HEK293 (cell line): ENCODE measurements at regions not wholly inside any gene's neighbourhood (a gene's known extent, or its start where the extent isn't known, plus 50 kb on each side); places are given as distances from the start of the nearest gene placed in this dataset.

Experiments
- CTCF ChIA-PET: fragments of 350-600 bp; formaldehyde crosslinking; extraction: SDS; loops from one replicate; lab custom pipeline; 2021; ENCODE audit warnings: antibody characterized with exemption; lab: Yijun Ruan, JAX
- POLR2A ChIA-PET: fragments of 300-600 bp; formaldehyde crosslinking; extraction: SDS; loops from one replicate; lab custom pipeline; 2020; ENCODE audit warnings: antibody characterized with exemption, inconsistent platforms; lab: Yijun Ruan, JAX
- H3K27ac ChIP-seq: fragments of 200-500 bp; sonication (Bioruptor generic); 2 replicates; pipeline ENCODE4 v1.5.1; 2014; ENCODE audit warnings: low read depth, low read length, control low read depth, inconsistent platforms; ENCODE audit errors: extremely low read depth
- H3K36me3 ChIP-seq, 2 experiments: fragments of 200-500 bp in 1 of 2; sonication (Bioruptor generic) in 1 of 2; 1 replicate in 1 of 2; 2 replicates in 1 of 2; pipeline ENCODE4 v1.5.1; 2014 to 2017; ENCODE audit warnings: inconsistent platforms in 2 of 2, low read length in 2 of 2; ENCODE audit not compliant: control insufficient read depth in 2 of 2, insufficient read depth in 1 of 2
- H3K4me1 ChIP-seq: fragments of 200-500 bp; sonication (Bioruptor generic); 2 replicates; pipeline ENCODE4 v1.5.1; 2014; ENCODE audit warnings: mild to moderate bottlenecking, low read length, inconsistent platforms; ENCODE audit not compliant: control insufficient read depth, insufficient read depth
- H3K4me3 ChIP-seq: 2 replicates; pipeline ENCODE4 v1.5.1; 2011; ENCODE audit warnings: low read depth, mild to moderate bottlenecking, control low read depth, low read length, moderate library complexity
- H3K9me3 ChIP-seq: fragments of 200-500 bp; sonication (Bioruptor generic); 2 replicates; pipeline ENCODE4 v1.5.1; 2014; ENCODE audit warnings: low read depth, low read length, inconsistent platforms; ENCODE audit not compliant: control insufficient read depth, insufficient read depth
- KLF16 ChIP-seq: fragments of 450-650 bp; formaldehyde crosslinking; IDR thresholded peaks from 2 replicates; pipeline ENCODE4 v1.5.1; 2017; ENCODE audit warnings: missing biosample characterization, missing genetic modification characterization
- PRDM1 ChIP-seq: fragments of 450-650 bp; formaldehyde crosslinking; IDR thresholded peaks from 2 replicates; pipeline ENCODE4; 2016; ENCODE audit warnings: missing biosample characterization, missing genetic modification characterization
- SP3 ChIP-seq: fragments of 450-650 bp; formaldehyde crosslinking; IDR thresholded peaks from 2 replicates; pipeline ENCODE4 v1.5.1; 2016; ENCODE audit warnings: missing biosample characterization, missing genetic modification characterization
- SP7 ChIP-seq: fragments of 450-650 bp; formaldehyde crosslinking; IDR thresholded peaks from 2 replicates; pipeline ENCODE4 v1.5.1; 2016; ENCODE audit warnings: missing biosample characterization, missing genetic modification characterization
- ZBTB8A ChIP-seq: fragments of 450-650 bp; formaldehyde crosslinking; IDR thresholded peaks from 2 replicates; pipeline ENCODE4 v1.5.1; 2016; ENCODE audit warnings: missing biosample characterization, missing genetic modification characterization
- ZNF121 ChIP-seq: fragments of 450-650 bp; formaldehyde crosslinking; IDR thresholded peaks from 2 replicates; pipeline ENCODE4 v1.5.1; 2016; ENCODE audit warnings: missing biosample characterization, missing genetic modification characterization
- ZNF155 ChIP-seq: fragments of 450-650 bp; formaldehyde crosslinking; IDR thresholded peaks from 2 replicates; pipeline ENCODE4 v1.5.1; 2016; ENCODE audit warnings: missing biosample characterization, missing genetic modification characterization
- ZNF16 ChIP-seq: fragments of 450-650 bp; formaldehyde crosslinking; IDR thresholded peaks from 2 replicates; pipeline ENCODE4 v1.5.1; 2016; ENCODE audit warnings: low read depth, missing biosample characterization, missing genetic modification characterization
- ZNF274 ChIP-seq, 2 experiments: fragments of 200-500 bp in 1 of 2; fragments of 450-650 bp in 1 of 2; sonication (Bioruptor generic) in 1 of 2; formaldehyde crosslinking in 1 of 2; IDR thresholded peaks; 2 replicates each; pipeline versions ENCODE4 v1.5.1 to v1.6.1; 2014 to 2016; ENCODE audit warnings: borderline replicate concordance in 1 of 2, inconsistent platforms in 1 of 2, low read length in 1 of 2, missing biosample characterization in 1 of 2, missing genetic modification characterization in 1 of 2
- ZNF391 ChIP-seq: fragments of 450-650 bp; formaldehyde crosslinking; IDR thresholded peaks from 2 replicates; pipeline ENCODE4 v1.5.1; 2016; ENCODE audit warnings: low read depth, missing biosample characterization, missing genetic modification characterization, borderline replicate concordance
- ZNF449 ChIP-seq: fragments of 450-650 bp; formaldehyde crosslinking; IDR thresholded peaks from 2 replicates; pipeline ENCODE4 v1.5.1; 2017; ENCODE audit warnings: missing biosample characterization, mild to moderate bottlenecking, missing genetic modification characterization, moderate library complexity
- ZNF518A ChIP-seq: fragments of 450-650 bp; formaldehyde crosslinking; conservative IDR thresholded peaks from 2 replicates; pipeline ENCODE4 v1.5.1; 2016; ENCODE audit warnings: low read depth, missing biosample characterization, missing genetic modification characterization
- ZNF521 ChIP-seq: fragments of 450-650 bp; formaldehyde crosslinking; IDR thresholded peaks from 2 replicates; pipeline ENCODE4 v1.5.1; 2017; ENCODE audit warnings: missing biosample characterization, mild to moderate bottlenecking, missing genetic modification characterization
- ZNF596 ChIP-seq: fragments of 450-650 bp; IDR thresholded peaks from 2 replicates; pipeline ENCODE4 v1.5.0; 2018; ENCODE audit warnings: missing biosample characterization, mild to moderate bottlenecking, missing genetic modification characterization, moderate library complexity
- ZNF600 ChIP-seq: fragments of 450-650 bp; formaldehyde crosslinking; IDR thresholded peaks from 2 replicates; pipeline ENCODE4 v1.5.1; 2016; ENCODE audit warnings: missing biosample characterization, missing genetic modification characterization
- ZNF626 ChIP-seq: fragments of 450-650 bp; sonication (Bioruptor Pico); formaldehyde crosslinking; IDR thresholded peaks from 2 replicates; pipeline ENCODE4 v1.5.1; 2018; ENCODE audit warnings: missing biosample characterization, missing genetic modification characterization, inconsistent platforms
- ZNF629 ChIP-seq: fragments of 450-650 bp; formaldehyde crosslinking; IDR thresholded peaks from 2 replicates; pipeline ENCODE4 v1.5.1; 2017; ENCODE audit warnings: missing biosample characterization, missing genetic modification characterization
- ZNF747 ChIP-seq: fragments of 450-650 bp; formaldehyde crosslinking; IDR thresholded peaks from 2 replicates; pipeline ENCODE4 v1.5.1; 2016; ENCODE audit warnings: missing biosample characterization, missing genetic modification characterization
- ZNF785 ChIP-seq: fragments of 450-650 bp; formaldehyde crosslinking; IDR thresholded peaks from 2 replicates; pipeline ENCODE4 v1.5.1; 2016; ENCODE audit warnings: missing biosample characterization, missing genetic modification characterization
- ZNF843 ChIP-seq: fragments of 450-650 bp; formaldehyde crosslinking; IDR thresholded peaks from 2 replicates; pipeline ENCODE4 v1.5.1; 2016; ENCODE audit warnings: missing biosample characterization, missing genetic modification characterization
- ZSCAN23 ChIP-seq: fragments of 450-650 bp; formaldehyde crosslinking; IDR thresholded peaks from 2 replicates; pipeline ENCODE4 v1.5.1; 2016; ENCODE audit warnings: missing biosample characterization, missing genetic modification characterization
- TF ChIP-seq, protein P1 (sequence below): fragments of 450-650 bp; formaldehyde crosslinking; IDR thresholded peaks from 2 replicates; pipeline ENCODE4 v1.5.1; 2016; ENCODE audit warnings: missing biosample characterization, missing genetic modification characterization
- TF ChIP-seq, protein P2 (sequence below): fragments of 450-650 bp; formaldehyde crosslinking; IDR thresholded peaks from 2 replicates; pipeline ENCODE4 v1.5.1; 2016; ENCODE audit warnings: missing biosample characterization, missing genetic modification characterization
- TF ChIP-seq, protein P3 (sequence below): fragments of 450-650 bp; IDR thresholded peaks from 2 replicates; pipeline ENCODE4 v1.5.1; 2018; ENCODE audit warnings: missing biosample characterization, missing genetic modification characterization

GRCh38 chr3:124203292-124203691, 211.4 kb upstream of the ROPN1 start (continued):
- TF ChIP-seq ZNF629: no peak
- TF ChIP-seq ZNF596 (tag by site-specific recombination): no peak
- TF ChIP-seq ZNF785 (tag by site-specific recombination): no peak
- TF ChIP-seq ZNF747: no peak
- TF ChIP-seq ZNF521: no peak

GRCh38 chr3:124206225-124207055, 214.5 kb upstream of the ROPN1 start:
- Histone ChIP-seq H3K36me3 (no peaks in the 10 kb centered on the region), H3K4me1 (no peaks in the 10 kb centered on the region)
- POLR2A ChIA-PET: interaction anchor here (0.6 kb wide), 1 partner anchor 111 kb away, joined by 6 read pairs; no protein-coding TSS in a partner anchor
- TF ChIP-seq ZNF449 (tag by site-specific recombination) (no peak), SP7 (tag by site-specific recombination) (no peak), ZNF843 (tag by site-specific recombination) (no peak), ZNF121 (tag by site-specific recombination) (no peak), ZNF600 (no peak), ZBTB8A (tag by site-specific recombination) (no peak), ZNF155 (tag by site-specific recombination) (no peak), PRDM1 (tag by site-specific recombination) (no peak), KLF16 (tag by site-specific recombination) (no peak), ZNF626 (tag by site-specific recombination) (no peak), SP3 (no peak)
- TF ChIP-seq, protein P1, sequence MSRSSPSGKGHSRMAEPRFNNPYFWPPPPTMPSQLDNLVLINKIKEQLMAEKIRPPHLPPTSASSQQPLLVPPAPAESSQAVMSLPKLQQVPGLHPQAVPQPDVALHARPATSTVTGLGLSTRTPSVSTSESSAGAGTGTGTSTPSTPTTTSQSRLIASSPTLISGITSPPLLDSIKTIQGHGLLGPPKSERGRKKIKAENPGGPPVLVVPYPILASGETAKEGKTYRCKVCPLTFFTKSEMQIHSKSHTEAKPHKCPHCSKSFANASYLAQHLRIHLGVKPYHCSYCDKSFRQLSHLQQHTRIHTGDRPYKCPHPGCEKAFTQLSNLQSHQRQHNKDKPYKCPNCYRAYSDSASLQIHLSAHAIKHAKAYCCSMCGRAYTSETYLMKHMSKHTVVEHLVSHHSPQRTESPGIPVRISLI: no peak
- TF ChIP-seq, protein P2, sequence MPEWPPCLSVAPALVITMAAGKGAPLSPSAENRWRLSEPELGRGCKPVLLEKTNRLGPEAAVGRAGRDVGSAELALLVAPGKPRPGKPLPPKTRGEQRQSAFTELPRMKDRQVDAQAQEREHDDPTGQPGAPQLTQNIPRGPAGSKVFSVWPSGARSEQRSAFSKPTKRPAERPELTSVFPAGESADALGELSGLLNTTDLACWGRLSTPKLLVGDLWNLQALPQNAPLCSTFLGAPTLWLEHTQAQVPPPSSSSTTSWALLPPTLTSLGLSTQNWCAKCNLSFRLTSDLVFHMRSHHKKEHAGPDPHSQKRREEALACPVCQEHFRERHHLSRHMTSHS (tag by site-specific recombination): no peak
- TF ChIP-seq, all 188 proteins: peak for 0
- Histone ChIP-seq H3K9me3 (no peaks in the 10 kb centered on the region), H3K27ac (no peak overlapping the region), H3K4me3 (no peak overlapping the region)
- CTCF ChIA-PET: no interaction called here

DNA sequence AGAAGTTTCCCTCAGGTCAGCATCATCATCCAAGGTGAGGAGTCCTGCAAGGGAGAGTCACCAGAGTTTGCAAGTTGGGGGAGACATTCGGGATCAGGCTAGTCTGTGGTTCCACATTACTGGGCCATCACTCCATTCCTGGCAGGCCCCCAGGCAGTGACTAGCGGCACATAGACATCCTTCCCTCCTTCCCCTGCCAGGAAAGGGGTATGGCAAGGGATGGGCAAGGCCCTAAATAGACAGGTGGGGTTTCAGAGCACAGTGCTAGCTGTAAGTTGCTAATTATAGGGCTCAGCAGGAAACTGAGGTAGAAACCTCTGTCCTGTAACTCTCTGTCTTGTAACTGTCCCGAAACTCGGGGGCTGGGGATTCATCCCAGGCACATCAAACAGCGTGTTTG, 215.2 kb upstream of the ROPN1 start:
- CTCF ChIA-PET: no interaction called here
- Histone ChIP-seq H3K4me3 (no peak overlapping the region), H3K27ac (no peak overlapping the region), H3K9me3 (no peaks in the 10 kb centered on the region), H3K4me1 (no peaks in the 10 kb centered on the region)
- POLR2A ChIA-PET: no interaction called here
- TF ChIP-seq ZNF16 (no peak), ZNF391 (no peak), ZNF155 (tag by site-specific recombination) (no peak), ZSCAN23 (tag by site-specific recombination) (no peak), ZNF518A (tag by site-specific recombination) (no peak), ZNF274 (IDR thresholded peaks at IDR 0.05; ENCODE audit: low read length) (no peak), ZNF274 (tag by site-specific recombination; IDR thresholded peaks at IDR 0.05; ENCODE audit: borderline replicate concordance) (no peak)
- TF ChIP-seq, protein P3, sequence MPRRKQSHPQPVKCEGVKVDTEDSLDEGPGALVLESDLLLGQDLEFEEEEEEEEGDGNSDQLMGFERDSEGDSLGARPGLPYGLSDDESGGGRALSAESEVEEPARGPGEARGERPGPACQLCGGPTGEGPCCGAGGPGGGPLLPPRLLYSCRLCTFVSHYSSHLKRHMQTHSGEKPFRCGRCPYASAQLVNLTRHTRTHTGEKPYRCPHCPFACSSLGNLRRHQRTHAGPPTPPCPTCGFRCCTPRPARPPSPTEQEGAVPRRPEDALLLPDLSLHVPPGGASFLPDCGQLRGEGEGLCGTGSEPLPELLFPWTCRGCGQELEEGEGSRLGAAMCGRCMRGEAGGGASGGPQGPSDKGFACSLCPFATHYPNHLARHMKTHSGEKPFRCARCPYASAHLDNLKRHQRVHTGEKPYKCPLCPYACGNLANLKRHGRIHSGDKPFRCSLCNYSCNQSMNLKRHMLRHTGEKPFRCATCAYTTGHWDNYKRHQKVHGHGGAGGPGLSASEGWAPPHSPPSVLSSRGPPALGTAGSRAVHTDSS: no peak
- TF ChIP-seq, all 188 proteins: peak for 0
- H3K36me3 ChIP-seq: no peaks in the 10 kb centered on the region
